Right ventricle myocardium inferior (tissue), 1 donor: ENCODE measurements at regions not wholly inside any gene's neighbourhood (a gene's known extent, or its start where the extent isn't known, plus 50 kb on each side); places are given as distances from the start of the nearest gene placed in this dataset.
"Not testable (repeated sequence)": the region's sequence is repeated elsewhere in the genome, so short reads cannot be mapped to it uniquely, and the experiment has no call there.

Experiments
- ATAC-seq: fragments of 200-7000 bp; cut with Tn5 transposase; one replicate; pipeline ENCODE4 v1.9.1; 2020; ENCODE audit warnings: mild to moderate bottlenecking, moderate library complexity
- DNase-seq: peaks from one replicate; pipeline ENCODE4 v3.0.0; 2021; ENCODE audit errors: missing footprints
- intact Hi-C: fragments of 100-400 bp; cut with DNase I; formaldehyde crosslinking; loops from one replicate; pipeline ENCODE4 v1.11.0; 2022
- donor health status: DM: no; HTN: yes; CAD: no; lungs with severe emphysema.

GRCh38 chr6:4661391-4661790 lies 114.8 kb upstream of the CDYL start:
- intact Hi-C loops, result loop anchor here (10.0 kb wide), 1 partner anchor 187 kb away; no protein-coding TSS in a partner anchor
- DNase-seq, result no peak
- ATAC-seq, result no peak

- no peak for DNase-seq
- intact Hi-C loops, result loop anchor here (10.0 kb wide), 1 partner anchor 186 kb away; no protein-coding TSS in a partner anchor
- peak; percentile 54 for ATAC-seq
These were observed 115.6 kb upstream of the CDYL start for GRCh38 chr6:4660377-4661321.

- DNase-seq, ATAC-seq: not testable (repeated sequence)
- intact Hi-C loops, result loop anchor here (10.0 kb wide), 1 partner anchor 185 kb away; no protein-coding TSS in a partner anchor
These were observed 116.5 kb upstream of the CDYL start for GRCh38 chr6:4659719-4660118.

- DNase-seq (no peak), ATAC-seq (no peak)
- intact Hi-C loops, result no loop called here
These were observed 117.7 kb upstream of the CDYL start for GRCh38 chr6:4658486-4658885.

GRCh38 chr6:4656106-4656505 lies 120.1 kb upstream of the CDYL start:
- ATAC-seq (no peak), DNase-seq (no peak)
- intact Hi-C loops, result no loop called here

- ATAC-seq, result no peak
- intact Hi-C loops, result no loop called here
- no peak for DNase-seq
These were observed 120.8 kb upstream of the CDYL start for GRCh38 chr6:4655196-4656025.

GRCh38 chr6:4653141-4653540 lies 123.1 kb upstream of the CDYL start:
- intact Hi-C loops, result no loop called here
- ATAC-seq (no peak), DNase-seq (peak; percentile 30)

GRCh38 chr6:4651831-4652467 lies 124.3 kb upstream of the CDYL start:
- intact Hi-C loops, result no loop called here
- DNase-seq (no peak), ATAC-seq (no peak)

- DNase-seq (no peak), ATAC-seq (no peak)
- intact Hi-C loops, result loop anchor here (10.0 kb wide), 1 partner anchor 285 kb away; no protein-coding TSS in a partner anchor
These were observed 126.5 kb upstream of the CDYL start for GRCh38 chr6:4649728-4650127.

- peak; percentile 84 for DNase-seq
- peak; percentile 95 for ATAC-seq
- intact Hi-C loops, result loop anchor here (1.0 to 10.0 kb wide), 2 partner anchors 129 to 287 kb away; partner anchors contain the start of gene CDYL
These were observed 128.5 kb upstream of the CDYL start for GRCh38 chr6:4647414-4648365.

- DNase-seq (no peak), ATAC-seq (no peak)
- intact Hi-C loops, result loop anchor here (10.0 kb wide), 1 partner anchor 289 kb away; no protein-coding TSS in a partner anchor
These were observed 130.4 kb upstream of the CDYL start for GRCh38 chr6:4645713-4646360.

GRCh38 chr6:4644996-4645395 lies 131.2 kb upstream of the CDYL start:
- intact Hi-C loops, result loop anchor here (10.0 kb wide), 1 partner anchor 290 kb away; no protein-coding TSS in a partner anchor
- ATAC-seq (no peak), DNase-seq (no peak)

GRCh38 chr6:4641461-4641860 lies 134.7 kb upstream of the CDYL start:
- no peak for ATAC-seq
- no peak for DNase-seq
- intact Hi-C loops, result loop anchor here (10.0 kb wide), 1 partner anchor 293 kb away; no protein-coding TSS in a partner anchor

- no peak for ATAC-seq
- DNase-seq, result no peak
- intact Hi-C loops, result loop anchor here (10.0 kb wide), 1 partner anchor 295 kb away; no protein-coding TSS in a partner anchor
These were observed 136.1 kb upstream of the CDYL start for GRCh38 chr6:4640139-4640538.

GRCh38 chr6:4638641-4639040 lies 137.6 kb upstream of the CDYL start:
- no peak for DNase-seq
- no peak for ATAC-seq
- intact Hi-C loops, result no loop called here

GRCh38 chr6:4637691-4638433 lies 138.3 kb upstream of the CDYL start:
- intact Hi-C loops, result no loop called here
- DNase-seq, result no peak
- no peak for ATAC-seq

GRCh38 chr6:4636881-4637224 lies 139.4 kb upstream of the CDYL start:
- ATAC-seq (no peak), DNase-seq (no peak)
- intact Hi-C loops, result no loop called here
